PC-9 (cell line): ENCODE measurements at regions not wholly inside any gene's neighbourhood (a gene's known extent, or its start where the extent isn't known, plus 50 kb on each side); places are given as distances from the start of the nearest gene placed in this dataset.

Experiments used
- BruUV-seq: library from RNA; stranded (reverse); fragments of 400-500 nt; replicated peaks from 2 replicates; lab custom pipeline; 2021; lab: Mats Ljungman, UMichigan
- CTCF ChIA-PET: fragments of 300-600 bp; sonication (Branson Sonifier 250); formaldehyde crosslinking; loops from one replicate; lab custom pipeline; 2022; ENCODE audit warnings: antibody characterized with exemption; lab: Charles Lee
- POLR2A ChIA-PET: fragments of 300-600 bp; sonication (Branson Sonifier 250); formaldehyde crosslinking; loops from one replicate; lab custom pipeline; 2022; ENCODE audit warnings: antibody characterized with exemption; ENCODE audit not compliant: unreplicated experiment; lab: Charles Lee
- DNase-seq, 2 experiments: peaks; one replicate each; pipeline versions ENCODE4 v3.0.0 to v3.0.0-alpha.2; 2015 to 2022; ENCODE audit warnings: mixed read lengths in 1 of 2
- H2AFZ ChIP-seq: fragments of 200-600 bp; sonication (generic); 2 replicates; pipeline ENCODE4 v1.8.1; 2017; ENCODE audit warnings: antibody characterized with exemption
- H3F3A ChIP-seq: fragments of 200-600 bp; sonication (generic); 2 replicates; pipeline ENCODE4 v1.8.1; 2017; ENCODE audit warnings: antibody characterized with exemption, mild to moderate bottlenecking, low read depth; ENCODE audit not compliant: insufficient read depth
- H3K27ac ChIP-seq: fragments of 200-600 bp; sonication (generic); 2 replicates; pipeline ENCODE4 v1.6.1; 2016; ENCODE audit warnings: mixed run types
- H3K27me3 ChIP-seq: fragments of 200-600 bp; sonication (generic); 2 replicates; pipeline ENCODE4 v1.6.1; 2016; ENCODE audit warnings: low read depth, mixed run types; ENCODE audit not compliant: insufficient read depth
- H3K36me3 ChIP-seq: fragments of 200-600 bp; sonication (generic); 2 replicates; pipeline ENCODE4 v1.6.1; 2016; ENCODE audit warnings: low read depth, mixed run types
- H3K4me1 ChIP-seq: fragments of 200-600 bp; sonication (generic); replicated peaks from 2 replicates; pipeline ENCODE4 v1.6.1; 2016; ENCODE audit warnings: mixed run types; ENCODE audit not compliant: insufficient read depth
- H3K4me2 ChIP-seq: fragments of 200-600 bp; sonication (generic); 2 replicates; pipeline ENCODE4 v1.6.1; 2017; ENCODE audit warnings: mixed run types
- H3K4me3 ChIP-seq: fragments of 200-600 bp; sonication (generic); 2 replicates; pipeline ENCODE4 v1.6.1; 2016; ENCODE audit warnings: mixed run types
- H3K79me2 ChIP-seq: fragments of 200-600 bp; sonication (generic); 2 replicates; pipeline ENCODE4 v1.6.1; 2017; ENCODE audit warnings: low read depth, mixed run types
- H3K9me2 ChIP-seq: fragments of 200-600 bp; sonication (generic); 2 replicates; pipeline ENCODE4 v1.8.1; 2017; ENCODE audit warnings: mild to moderate bottlenecking; ENCODE audit not compliant: insufficient read depth
- H3K9me3 ChIP-seq: fragments of 200-600 bp; sonication (generic); 2 replicates; pipeline ENCODE4 v1.8.1; 2016; ENCODE audit warnings: low read depth; ENCODE audit not compliant: insufficient read depth
- H4K20me1 ChIP-seq: fragments of 200-600 bp; sonication (generic); 2 replicates; pipeline ENCODE4 v1.8.1; 2017; ENCODE audit not compliant: insufficient read depth
- EZH2 ChIP-seq: fragments of 200-600 bp; sonication (generic); IDR thresholded peaks from 2 replicates; pipeline ENCODE4 v1.8.0; 2017; ENCODE audit warnings: antibody characterized with exemption, low read depth
- intact Hi-C: fragments of 100-400 bp; cut with micrococcal nuclease; formaldehyde crosslinking; loops from one replicate; pipeline ENCODE4 v1.10.0; 2022; ENCODE audit not compliant: unreplicated experiment
- TF ChIP-seq, protein P1 (sequence below): fragments of 200-600 bp; sonication (generic); conservative IDR thresholded peaks from 2 replicates; pipeline ENCODE4 v1.6.1; 2017; ENCODE audit warnings: mixed run types, antibody characterized with exemption, mild to moderate bottlenecking, moderate library complexity

DNA sequence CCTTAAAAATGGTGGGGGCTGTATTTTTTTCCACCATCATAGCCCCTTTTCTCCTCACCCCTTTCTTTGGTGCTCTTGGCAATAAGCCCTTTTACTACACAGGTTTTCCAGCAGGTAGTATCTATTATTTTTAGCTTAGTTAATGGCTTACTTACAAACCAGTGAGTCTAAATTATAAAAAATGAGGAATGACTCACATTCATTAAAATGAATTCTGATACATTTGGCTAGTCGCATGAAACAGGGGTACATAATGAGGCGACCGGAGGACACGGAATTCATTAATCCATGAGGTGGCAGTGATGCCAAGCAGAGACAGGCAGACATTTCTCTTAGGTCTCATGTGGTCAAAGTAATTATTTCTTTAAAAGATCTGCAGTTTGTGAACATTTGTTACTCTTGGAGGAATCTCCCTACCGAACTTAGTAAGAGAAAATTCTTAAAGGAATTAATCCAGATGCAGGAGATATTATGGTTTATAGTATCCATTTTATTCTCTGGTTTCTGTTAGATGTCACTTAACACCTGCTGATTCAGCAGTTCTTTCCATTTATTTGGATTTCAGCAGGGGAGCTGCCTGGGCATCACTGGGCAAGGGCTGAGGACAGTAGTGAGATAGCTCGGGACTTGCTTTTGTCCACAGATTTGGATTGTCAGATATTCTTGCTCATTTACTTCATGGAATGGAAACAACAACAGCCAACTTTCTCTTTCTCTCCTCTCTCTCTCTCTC is 575.0 kb upstream of the NR3C2 start:
- CTCF ChIA-PET: no interaction called here
- no peaks in the 10 kb centered on the region for H3K27me3 ChIP-seq
- no peak for TF ChIP-seq EZH2
- TF ChIP-seq, protein P1, sequence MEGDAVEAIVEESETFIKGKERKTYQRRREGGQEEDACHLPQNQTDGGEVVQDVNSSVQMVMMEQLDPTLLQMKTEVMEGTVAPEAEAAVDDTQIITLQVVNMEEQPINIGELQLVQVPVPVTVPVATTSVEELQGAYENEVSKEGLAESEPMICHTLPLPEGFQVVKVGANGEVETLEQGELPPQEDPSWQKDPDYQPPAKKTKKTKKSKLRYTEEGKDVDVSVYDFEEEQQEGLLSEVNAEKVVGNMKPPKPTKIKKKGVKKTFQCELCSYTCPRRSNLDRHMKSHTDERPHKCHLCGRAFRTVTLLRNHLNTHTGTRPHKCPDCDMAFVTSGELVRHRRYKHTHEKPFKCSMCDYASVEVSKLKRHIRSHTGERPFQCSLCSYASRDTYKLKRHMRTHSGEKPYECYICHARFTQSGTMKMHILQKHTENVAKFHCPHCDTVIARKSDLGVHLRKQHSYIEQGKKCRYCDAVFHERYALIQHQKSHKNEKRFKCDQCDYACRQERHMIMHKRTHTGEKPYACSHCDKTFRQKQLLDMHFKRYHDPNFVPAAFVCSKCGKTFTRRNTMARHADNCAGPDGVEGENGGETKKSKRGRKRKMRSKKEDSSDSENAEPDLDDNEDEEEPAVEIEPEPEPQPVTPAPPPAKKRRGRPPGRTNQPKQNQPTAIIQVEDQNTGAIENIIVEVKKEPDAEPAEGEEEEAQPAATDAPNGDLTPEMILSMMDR: no peak
- H3K9me2 ChIP-seq: no peaks in the 10 kb centered on the region
- H4K20me1 ChIP-seq: no peaks in the 10 kb centered on the region
- POLR2A ChIA-PET: no interaction called here
- no peak overlapping the region for H2AFZ ChIP-seq
- no peaks in the 10 kb centered on the region for H3K36me3 ChIP-seq
- DNase-seq: no peak
- no TSS peak for BruUV-seq
- H3K4me1 ChIP-seq: no peaks in the 10 kb centered on the region
- H3K9me3 ChIP-seq: no peaks in the 10 kb centered on the region
- H3K4me3 ChIP-seq: no peak overlapping the region
- H3K4me2 ChIP-seq: no peak overlapping the region
- no peaks in the 10 kb centered on the region for H3K79me2 ChIP-seq
- intact Hi-C loops: no loop called here
- no peaks in the 10 kb centered on the region for H3F3A ChIP-seq
- no peak overlapping the region for H3K27ac ChIP-seq

DNA sequence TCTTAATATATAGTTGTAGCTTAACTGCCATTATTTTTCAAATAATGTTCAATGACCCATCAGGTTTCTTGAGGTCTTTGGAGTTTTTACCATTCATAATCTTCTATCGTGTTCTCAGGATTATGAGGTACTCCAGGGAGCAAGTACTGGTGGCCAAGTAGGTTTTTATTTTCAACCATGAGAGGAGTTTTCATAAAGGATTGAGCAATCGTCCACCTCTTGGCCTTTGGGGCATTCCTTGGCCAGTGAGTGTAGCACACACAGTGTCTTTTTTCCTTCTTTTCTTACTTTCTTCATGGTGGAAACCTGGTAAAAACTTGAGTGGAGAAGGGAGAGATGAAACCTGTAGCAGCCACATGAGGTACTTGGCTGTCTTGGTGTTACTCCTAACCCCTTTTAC is 567.0 kb upstream of the NR3C2 start:
- H3K4me3 ChIP-seq: no peak overlapping the region
- H3K9me2 ChIP-seq: no peaks in the 10 kb centered on the region
- ChIA-PET CTCF (no interaction called here), POLR2A (no interaction called here)
- no peak overlapping the region for H2AFZ ChIP-seq
- no peaks in the 10 kb centered on the region for H3F3A ChIP-seq
- no TSS peak for BruUV-seq
- no peaks in the 10 kb centered on the region for H3K4me1 ChIP-seq
- H3K79me2 ChIP-seq: no peaks in the 10 kb centered on the region
- no peaks in the 10 kb centered on the region for H4K20me1 ChIP-seq
- no peaks in the 10 kb centered on the region for H3K9me3 ChIP-seq
- intact Hi-C loops: no loop called here
- TF ChIP-seq, protein P1: no peak
- no peak for TF ChIP-seq EZH2
- H3K36me3 ChIP-seq: no peaks in the 10 kb centered on the region
- H3K27ac ChIP-seq: no peak overlapping the region
- no peak for DNase-seq
- H3K27me3 ChIP-seq: no peaks in the 10 kb centered on the region
- no peak overlapping the region for H3K4me2 ChIP-seq

DNA sequence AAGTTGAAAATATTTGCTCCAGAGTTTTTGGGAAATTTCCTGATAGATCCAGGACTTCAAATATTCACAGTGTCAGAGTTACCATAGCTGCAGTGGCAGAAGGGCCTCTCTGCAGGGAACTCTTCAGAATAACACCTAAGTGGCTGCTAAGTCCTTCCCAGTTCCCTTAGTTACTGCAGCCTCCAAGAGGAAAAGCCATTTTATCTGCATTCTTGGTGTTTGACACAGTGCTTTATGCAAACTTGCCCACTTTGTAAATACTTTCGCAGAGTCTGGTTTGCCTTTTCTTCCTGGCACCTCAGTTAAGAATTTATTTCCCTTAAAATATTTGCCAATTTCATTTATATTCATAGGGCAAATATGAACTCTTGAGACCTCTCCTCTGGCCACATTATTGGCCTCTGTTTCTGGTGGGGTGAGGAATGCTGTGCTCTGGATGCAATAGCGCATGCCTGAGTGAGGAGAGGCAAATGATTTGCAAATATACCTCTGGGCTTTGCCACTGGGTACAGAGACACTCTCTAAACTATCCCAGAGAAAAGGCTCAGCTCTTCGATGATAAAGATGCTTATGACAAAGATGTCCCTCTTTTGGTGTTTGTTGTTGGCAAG is 566.3 kb upstream of the NR3C2 start:
- no peak for DNase-seq
- Histone ChIP-seq H3K4me2 (no peak overlapping the region), H3K9me2 (no peaks in the 10 kb centered on the region), H3K36me3 (no peaks in the 10 kb centered on the region), H4K20me1 (no peaks in the 10 kb centered on the region), H3K27ac (no peak overlapping the region), H2AFZ (no peak overlapping the region), H3K27me3 (no peaks in the 10 kb centered on the region), H3K79me2 (no peaks in the 10 kb centered on the region), H3K9me3 (no peaks in the 10 kb centered on the region), H3K4me1 (no peaks in the 10 kb centered on the region), H3K4me3 (no peak overlapping the region), H3F3A (no peaks in the 10 kb centered on the region)
- ChIA-PET CTCF (no interaction called here), POLR2A (no interaction called here)
- intact Hi-C loops: no loop called here
- TF ChIP-seq EZH2: no peak
- TF ChIP-seq, protein P1: no peak
- no TSS peak for BruUV-seq
